LHCN-M2 (cell line): ENCODE measurements at regions not wholly inside any gene's neighbourhood (a gene's known extent, or its start where the extent isn't known, plus 50 kb on each side); places are given as distances from the start of the nearest gene placed in this dataset.

Experiments
- DNase-seq: peaks from one replicate; pipeline ENCODE4 v3.0.0-alpha.2; 2012; ENCODE audit warnings: low read depth

GRCh38 chr4:128388352-128388630 lies 100.7 kb upstream of the PGRMC2 start:
- DNase-seq: peak; percentile 32

- DNase-seq: peak; percentile 79
Observed at GRCh38 chr4:128387600-128388351, 100.2 kb upstream of the PGRMC2 start.

- peak; percentile 97 for DNase-seq
Observed at GRCh38 chr4:128386761-128387599, 99.4 kb upstream of the PGRMC2 start.

GRCh38 chr4:128385683-128386304 lies 98.2 kb upstream of the PGRMC2 start:
- peak; percentile 79 for DNase-seq

- no peak for DNase-seq
Observed at GRCh38 chr4:128384765-128385598, 97.4 kb upstream of the PGRMC2 start.

- peak; percentile 51 for DNase-seq
Observed at GRCh38 chr4:128384091-128384520, 96.5 kb upstream of the PGRMC2 start.

- DNase-seq: no peak
Observed at GRCh38 chr4:128381748-128382559, 94.3 kb upstream of the PGRMC2 start.

GRCh38 chr4:128380306-128380705 lies 92.7 kb upstream of the PGRMC2 start:
- peak; percentile 38 for DNase-seq

- peak; percentile 42 for DNase-seq
Observed at GRCh38 chr4:128379860-128380259, 92.2 kb upstream of the PGRMC2 start.

- no peak for DNase-seq
Observed at GRCh38 chr4:128378668-128379067, 91.1 kb upstream of the PGRMC2 start.

GRCh38 chr4:128376958-128377357 lies 89.3 kb upstream of the PGRMC2 start:
- DNase-seq: no peak

- DNase-seq: no peak
Observed at GRCh38 chr4:128376303-128376702, 88.7 kb upstream of the PGRMC2 start.

- DNase-seq: no peak
Observed at GRCh38 chr4:128373628-128374027, 86.0 kb upstream of the PGRMC2 start.

GRCh38 chr4:128371876-128372275 lies 84.3 kb upstream of the PGRMC2 start:
- no peak for DNase-seq

GRCh38 chr4:128371001-128371777 lies 83.6 kb upstream of the PGRMC2 start:
- DNase-seq: peak; percentile 72

GRCh38 chr4:128366212-128366611 lies 78.6 kb upstream of the PGRMC2 start:
- no peak for DNase-seq

GRCh38 chr4:128364565-128364964 lies 77.0 kb upstream of the PGRMC2 start:
- DNase-seq: no peak

GRCh38 chr4:128363966-128364365 lies 76.4 kb upstream of the PGRMC2 start:
- DNase-seq: no peak

- no peak for DNase-seq
Observed at GRCh38 chr4:128362760-128363159, 75.1 kb upstream of the PGRMC2 start.

GRCh38 chr4:128359422-128359821 lies 71.8 kb upstream of the PGRMC2 start:
- DNase-seq: no peak
